K562 (cell line): ENCODE measurements at regions not wholly inside any gene's neighbourhood (a gene's known extent, or its start where the extent isn't known, plus 50 kb on each side); places are given as distances from the start of the nearest gene placed in this dataset.

ENCODE experiments used
- FOXK2 ChIP-seq, 2 experiments: fragments of 450-650 bp; IDR thresholded peaks in 1 of 2; conservative IDR thresholded peaks in 1 of 2; 2 replicates each; pipeline ENCODE4 v1.6.1; 2016; ENCODE audit warnings: low read depth in 2 of 2, mild to moderate bottlenecking in 1 of 2
- IFI16 ChIP-seq: fragments of 250-450 bp; sonication (Bioruptor Pico); IDR thresholded peaks from 2 replicates; pipeline ENCODE4 v2.1.2; 2022; ENCODE audit warnings: mild to moderate bottlenecking, inconsistent platforms
- RB1 ChIP-seq: fragments of 450-650 bp; IDR thresholded peaks from 2 replicates; pipeline ENCODE4 v1.6.1; 2017; ENCODE audit warnings: low read depth, mild to moderate bottlenecking
- TCF7L2 ChIP-seq: fragments of 150-350 bp; IDR thresholded peaks from 2 replicates; pipeline ENCODE4 v1.6.1; 2016; ENCODE audit warnings: low read depth, mild to moderate bottlenecking, low read length, moderate library complexity
- ZNF175 ChIP-seq: fragments of 200-800 bp; sonication (Bioruptor generic); IDR thresholded peaks from 2 replicates; pipeline ENCODE4 v1.6.1; 2016; ENCODE audit warnings: low read depth, mild to moderate bottlenecking, missing genetic modification characterization, missing compliant biosample characterization
- TF ChIP-seq, protein P1 (sequence below), 3 experiments: IDR thresholded peaks in 2 of 3; conservative IDR thresholded peaks in 1 of 3; 2 replicates each; pipeline ENCODE4 v1.5.1; 2011 to 2012; ENCODE audit warnings: low read length in 3 of 3, mild to moderate bottlenecking in 3 of 3, control low read depth in 2 of 3, improper control_type of control experiment in 1 of 3, inconsistent platforms in 1 of 3, low read depth in 1 of 3, mixed read lengths in 1 of 3, moderate library complexity in 1 of 3; ENCODE audit not compliant: insufficient read depth in 2 of 3
- TF ChIP-seq, protein P2 (sequence below): fragments of 450-650 bp; formaldehyde crosslinking; IDR thresholded peaks from 2 replicates; pipeline ENCODE4 v1.4.0; 2020; ENCODE audit warnings: mild to moderate bottlenecking, mixed read lengths
- TF ChIP-seq, protein P3 (sequence below): fragments of 450-650 bp; formaldehyde crosslinking; IDR thresholded peaks from 2 replicates; pipeline ENCODE4 v1.4.0; 2020; ENCODE audit warnings: mild to moderate bottlenecking, moderate library complexity
- TF ChIP-seq, protein P4 (sequence below): fragments of 450-650 bp; formaldehyde crosslinking; IDR thresholded peaks from 2 replicates; pipeline ENCODE4 v1.4.0; 2022; ENCODE audit warnings: missing genetic modification characterization

- TF ChIP-seq, protein P1, sequence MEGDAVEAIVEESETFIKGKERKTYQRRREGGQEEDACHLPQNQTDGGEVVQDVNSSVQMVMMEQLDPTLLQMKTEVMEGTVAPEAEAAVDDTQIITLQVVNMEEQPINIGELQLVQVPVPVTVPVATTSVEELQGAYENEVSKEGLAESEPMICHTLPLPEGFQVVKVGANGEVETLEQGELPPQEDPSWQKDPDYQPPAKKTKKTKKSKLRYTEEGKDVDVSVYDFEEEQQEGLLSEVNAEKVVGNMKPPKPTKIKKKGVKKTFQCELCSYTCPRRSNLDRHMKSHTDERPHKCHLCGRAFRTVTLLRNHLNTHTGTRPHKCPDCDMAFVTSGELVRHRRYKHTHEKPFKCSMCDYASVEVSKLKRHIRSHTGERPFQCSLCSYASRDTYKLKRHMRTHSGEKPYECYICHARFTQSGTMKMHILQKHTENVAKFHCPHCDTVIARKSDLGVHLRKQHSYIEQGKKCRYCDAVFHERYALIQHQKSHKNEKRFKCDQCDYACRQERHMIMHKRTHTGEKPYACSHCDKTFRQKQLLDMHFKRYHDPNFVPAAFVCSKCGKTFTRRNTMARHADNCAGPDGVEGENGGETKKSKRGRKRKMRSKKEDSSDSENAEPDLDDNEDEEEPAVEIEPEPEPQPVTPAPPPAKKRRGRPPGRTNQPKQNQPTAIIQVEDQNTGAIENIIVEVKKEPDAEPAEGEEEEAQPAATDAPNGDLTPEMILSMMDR (IDR thresholded peaks at IDR 0.05 in 2 of 3, conservative IDR thresholded peaks at IDR 0.05 in 1 of 3; ENCODE audit: insufficient read depth in 2 of 3, low read depth in 1 of 3, low read length in 3 of 3) = no peak
- TF ChIP-seq, protein P2, sequence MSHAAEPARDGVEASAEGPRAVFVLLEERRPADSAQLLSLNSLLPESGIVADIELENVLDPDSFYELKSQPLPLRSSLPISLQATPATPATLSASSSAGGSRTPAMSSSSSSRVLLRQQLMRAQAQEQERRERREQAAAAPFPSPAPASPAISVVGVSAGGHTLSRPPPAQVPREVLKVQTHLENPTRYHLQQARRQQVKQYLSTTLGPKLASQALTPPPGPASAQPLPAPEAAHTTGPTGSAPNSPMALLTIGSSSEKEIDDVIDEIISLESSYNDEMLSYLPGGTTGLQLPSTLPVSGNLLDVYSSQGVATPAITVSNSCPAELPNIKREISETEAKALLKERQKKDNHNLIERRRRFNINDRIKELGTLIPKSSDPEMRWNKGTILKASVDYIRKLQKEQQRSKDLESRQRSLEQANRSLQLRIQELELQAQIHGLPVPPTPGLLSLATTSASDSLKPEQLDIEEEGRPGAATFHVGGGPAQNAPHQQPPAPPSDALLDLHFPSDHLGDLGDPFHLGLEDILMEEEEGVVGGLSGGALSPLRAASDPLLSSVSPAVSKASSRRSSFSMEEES = no peak
- TF ChIP-seq, protein P3, sequence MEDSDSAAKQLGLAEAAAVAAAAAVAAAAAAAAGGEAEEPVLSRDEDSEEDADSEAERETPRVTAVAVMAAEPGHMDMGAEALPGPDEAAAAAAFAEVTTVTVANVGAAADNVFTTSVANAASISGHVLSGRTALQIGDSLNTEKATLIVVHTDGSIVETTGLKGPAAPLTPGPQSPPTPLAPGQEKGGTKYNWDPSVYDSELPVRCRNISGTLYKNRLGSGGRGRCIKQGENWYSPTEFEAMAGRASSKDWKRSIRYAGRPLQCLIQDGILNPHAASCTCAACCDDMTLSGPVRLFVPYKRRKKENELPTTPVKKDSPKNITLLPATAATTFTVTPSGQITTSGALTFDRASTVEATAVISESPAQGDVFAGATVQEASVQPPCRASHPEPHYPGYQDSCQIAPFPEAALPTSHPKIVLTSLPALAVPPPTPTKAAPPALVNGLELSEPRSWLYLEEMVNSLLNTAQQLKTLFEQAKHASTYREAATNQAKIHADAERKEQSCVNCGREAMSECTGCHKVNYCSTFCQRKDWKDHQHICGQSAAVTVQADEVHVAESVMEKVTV (CRISPR knock-in tag) = no peak
- TF ChIP-seq ZNF175 (CRISPR knock-in tag) (no peak), FOXK2 (conservative IDR thresholded peaks at IDR 0.05 in 1 of 2, IDR thresholded peaks at IDR 0.05 in 1 of 2; ENCODE audit: low read depth in 2 of 2) (no peak), RB1 (no peak), TCF7L2 (no peak), IFI16 (no peak)
- TF ChIP-seq, protein P4, sequence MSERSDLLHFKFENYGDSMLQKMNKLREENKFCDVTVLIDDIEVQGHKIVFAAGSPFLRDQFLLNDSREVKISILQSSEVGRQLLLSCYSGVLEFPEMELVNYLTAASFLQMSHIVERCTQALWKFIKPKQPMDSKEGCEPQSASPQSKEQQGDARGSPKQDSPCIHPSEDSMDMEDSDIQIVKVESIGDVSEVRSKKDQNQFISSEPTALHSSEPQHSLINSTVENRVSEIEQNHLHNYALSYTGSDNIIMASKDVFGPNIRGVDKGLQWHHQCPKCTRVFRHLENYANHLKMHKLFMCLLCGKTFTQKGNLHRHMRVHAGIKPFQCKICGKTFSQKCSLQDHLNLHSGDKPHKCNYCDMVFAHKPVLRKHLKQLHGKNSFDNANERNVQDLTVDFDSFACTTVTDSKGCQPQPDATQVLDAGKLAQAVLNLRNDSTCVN (CRISPR knock-in tag) = no peak
These were observed 292.7 kb downstream of the IRF8 start for GRCh38 chr16:86191663-86192062.
